NB4 (cell line): ENCODE measurements at regions not wholly inside any gene's neighbourhood (a gene's known extent, or its start where the extent isn't known, plus 50 kb on each side); places are given as distances from the start of the nearest gene placed in this dataset.
"Not testable (repeated sequence)": the region's sequence is repeated elsewhere in the genome, so short reads cannot be mapped to it uniquely, and the experiment has no call there.

ENCODE experiments used
- CTCF ChIP-seq: IDR thresholded peaks from one replicate; pipeline ENCODE4 v1.5.1; 2012; ENCODE audit warnings: low read depth, low read length
- MYC ChIP-seq: IDR thresholded peaks from 2 replicates; pipeline ENCODE4 v1.6.1; 2011; ENCODE audit warnings: low read depth, low read length
- POLR2A ChIP-seq: IDR thresholded peaks from 2 replicates; pipeline ENCODE4 v1.6.1; 2011; ENCODE audit warnings: mild to moderate bottlenecking; ENCODE audit not compliant: insufficient read length; ENCODE audit errors: extremely low read depth

GRCh38 chr6:149248263-149248662, 69.2 kb upstream of the TAB2 start:
- TF ChIP-seq CTCF, POLR2A, MYC: not testable (repeated sequence)
